HT-29 (cell line): ENCODE measurements at regions not wholly inside any gene's neighbourhood (a gene's known extent, or its start where the extent isn't known, plus 50 kb on each side); places are given as distances from the start of the nearest gene placed in this dataset.
"Not testable (repeated sequence)": the region's sequence is repeated elsewhere in the genome, so short reads cannot be mapped to it uniquely, and the experiment has no call there.

Experiments used
- DNase-seq: peaks from one replicate; pipeline ENCODE4 v3.0.0-alpha.2; 2015; ENCODE audit warnings: low spot score

DNA sequence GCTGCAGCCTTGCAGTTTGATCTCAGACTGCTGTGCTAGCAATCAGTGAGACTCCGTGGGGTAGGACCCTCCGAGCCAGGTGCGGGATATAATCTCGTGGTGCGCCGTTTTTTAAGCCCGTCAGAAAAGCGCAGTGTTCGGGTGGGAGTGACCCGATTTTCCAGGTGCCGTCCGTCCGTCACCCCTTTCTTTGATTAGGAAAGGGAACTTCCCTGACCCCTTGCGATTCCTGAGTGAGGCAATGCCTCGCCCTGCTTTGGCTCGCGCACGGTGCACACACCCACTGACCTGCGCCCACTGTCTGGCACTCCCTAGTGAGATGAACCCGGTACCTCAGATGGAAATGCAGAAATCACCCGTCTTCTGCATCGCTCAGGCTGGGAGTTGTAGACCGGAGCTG is 203.2 kb downstream of the SNCAIP start:
- not testable (repeated sequence) for DNase-seq

DNA sequence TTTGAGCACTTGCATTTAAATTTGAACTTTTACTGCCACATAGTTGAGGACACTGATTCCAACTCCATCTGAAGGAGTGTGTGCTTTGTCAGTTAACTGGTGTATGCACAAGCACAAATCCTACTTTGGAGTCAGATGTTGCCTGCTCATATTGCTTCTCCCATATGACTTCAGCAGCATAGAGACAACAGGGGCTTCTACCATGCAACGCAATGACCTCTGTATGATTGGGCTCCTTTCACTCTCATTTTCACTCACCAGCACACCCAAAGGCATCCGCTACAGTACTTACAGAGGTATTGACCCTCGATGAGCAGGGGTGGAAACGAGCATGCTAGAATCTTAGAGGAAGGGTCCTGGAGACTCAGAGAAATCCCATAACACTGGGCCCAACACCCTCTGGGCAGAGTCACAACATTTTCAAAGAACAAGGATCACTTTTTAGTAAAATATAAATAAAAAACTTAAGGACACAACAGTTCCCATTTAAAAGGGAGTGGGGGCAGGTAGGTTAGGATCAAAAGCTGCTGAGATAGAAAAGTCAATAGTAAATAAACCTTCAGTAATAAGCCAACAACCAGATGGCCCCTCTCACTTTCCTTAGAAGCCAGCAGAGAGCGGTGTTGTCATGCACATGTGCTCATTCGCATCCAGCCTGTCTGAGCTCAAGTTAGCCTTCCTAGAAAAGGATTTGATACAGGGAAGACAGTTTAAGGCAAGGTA is 203.8 kb downstream of the SNCAIP start:
- peak; percentile 80 for DNase-seq

DNA sequence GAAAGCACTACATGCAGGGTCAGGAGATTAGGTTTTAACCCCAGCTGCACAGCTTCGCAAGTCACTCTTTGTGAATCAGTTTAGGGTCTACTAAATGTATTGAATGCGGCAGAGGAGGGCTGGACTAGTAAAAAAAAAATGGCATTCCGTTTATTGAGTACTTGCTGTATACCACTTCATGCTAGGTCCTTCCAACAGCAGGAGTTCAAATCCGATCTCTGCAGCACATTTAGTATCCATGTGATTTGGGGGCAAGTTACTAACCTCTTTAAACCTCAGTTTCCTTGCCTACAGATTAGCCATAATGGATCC is 204.4 kb downstream of the SNCAIP start:
- no peak for DNase-seq

DNA sequence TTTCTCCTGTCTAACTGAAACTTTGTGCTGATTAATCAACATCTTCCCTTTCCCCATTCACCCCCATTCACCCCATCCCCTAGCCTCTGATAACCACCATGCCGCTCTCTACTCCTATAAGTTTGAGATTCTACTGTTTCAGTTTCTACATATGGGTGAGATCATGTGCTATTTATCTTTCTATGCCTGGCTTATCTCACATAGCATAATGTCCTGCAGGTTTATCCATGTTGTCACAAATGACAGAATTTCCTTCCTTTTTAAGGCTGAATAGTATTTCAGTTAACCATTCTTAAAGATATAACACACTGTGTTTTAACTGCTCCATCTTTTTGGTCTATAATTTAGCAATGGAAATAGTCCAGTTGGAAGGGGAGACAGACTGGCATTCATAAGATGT is 205.1 kb downstream of the SNCAIP start:
- no peak for DNase-seq

DNA sequence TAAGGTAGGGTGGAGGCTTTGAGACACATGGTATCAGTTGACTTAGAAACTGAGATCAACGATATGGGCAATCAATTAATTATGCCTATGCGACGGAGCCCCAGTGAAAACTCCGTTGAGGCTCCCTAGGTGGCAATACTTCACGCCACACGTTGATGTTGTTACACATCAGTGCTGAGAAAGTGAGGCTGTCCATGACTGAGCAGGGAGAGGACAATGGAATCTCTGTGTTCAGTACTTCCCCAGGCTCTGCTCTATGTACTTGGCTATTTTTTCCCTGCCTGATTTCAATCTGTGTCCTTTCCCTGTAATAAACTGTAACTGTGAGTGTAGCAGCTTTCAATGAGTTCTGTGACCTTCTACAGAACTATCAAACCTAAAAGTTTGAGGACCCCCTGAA is 211.7 kb downstream of the SNCAIP start:
- no peak for DNase-seq

DNA sequence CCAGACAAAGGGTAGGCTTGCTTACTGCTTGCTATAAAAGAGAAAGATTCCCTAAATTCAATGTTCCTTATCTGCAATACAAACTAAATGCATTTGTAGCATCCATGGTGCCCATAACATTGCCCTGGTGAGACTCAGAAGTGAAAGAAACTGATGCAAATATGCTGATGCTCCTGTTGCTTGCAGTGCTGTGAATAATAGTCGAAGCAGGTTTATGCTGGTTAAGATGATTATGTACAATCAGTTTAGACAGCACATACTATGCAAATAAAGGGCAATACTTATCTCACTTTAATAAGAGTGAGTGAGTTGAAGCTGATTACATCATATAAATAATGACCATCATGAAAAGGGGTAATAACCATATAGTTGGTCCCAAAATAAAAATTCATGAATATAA is 215.5 kb downstream of the SNCAIP start:
- DNase-seq: no peak

DNA sequence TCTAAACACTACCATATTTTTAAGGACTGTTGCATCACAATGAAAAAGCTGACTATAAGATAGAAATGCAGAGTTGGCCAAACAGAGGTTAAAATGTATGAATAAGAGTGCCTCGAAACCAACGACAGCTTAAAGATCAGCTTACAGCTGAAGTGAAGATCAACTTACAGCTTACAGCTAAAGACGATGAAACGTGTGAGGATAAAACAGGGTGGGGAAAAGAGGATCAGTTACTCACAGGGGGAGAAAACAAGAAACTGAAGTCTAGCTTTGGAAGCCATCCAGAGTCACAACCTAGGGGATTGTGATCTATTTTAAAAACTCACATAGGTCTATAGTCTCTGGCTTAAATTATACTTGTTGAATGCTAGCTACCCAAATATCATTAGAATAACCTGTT is 220.0 kb downstream of the SNCAIP start:
- no peak for DNase-seq

DNA sequence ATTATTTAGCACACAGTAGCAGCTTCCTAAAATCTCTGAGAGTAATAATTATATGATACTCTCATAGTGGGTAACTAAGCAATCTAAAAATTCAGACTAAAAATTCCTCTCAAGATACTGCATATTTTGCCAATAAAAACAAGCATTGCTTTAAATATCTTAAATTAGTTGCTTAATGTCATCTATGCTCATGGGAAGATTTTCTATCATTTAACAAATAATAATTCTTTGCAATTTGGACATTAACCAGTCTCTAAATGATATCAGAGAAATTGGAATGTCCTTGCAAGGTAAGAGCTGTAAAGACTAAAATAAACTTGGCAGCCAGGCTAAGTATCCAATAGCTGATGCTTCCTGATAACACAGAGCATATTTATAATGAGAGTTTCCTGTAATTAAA is 221.8 kb downstream of the SNCAIP start:
- DNase-seq: no peak

DNA sequence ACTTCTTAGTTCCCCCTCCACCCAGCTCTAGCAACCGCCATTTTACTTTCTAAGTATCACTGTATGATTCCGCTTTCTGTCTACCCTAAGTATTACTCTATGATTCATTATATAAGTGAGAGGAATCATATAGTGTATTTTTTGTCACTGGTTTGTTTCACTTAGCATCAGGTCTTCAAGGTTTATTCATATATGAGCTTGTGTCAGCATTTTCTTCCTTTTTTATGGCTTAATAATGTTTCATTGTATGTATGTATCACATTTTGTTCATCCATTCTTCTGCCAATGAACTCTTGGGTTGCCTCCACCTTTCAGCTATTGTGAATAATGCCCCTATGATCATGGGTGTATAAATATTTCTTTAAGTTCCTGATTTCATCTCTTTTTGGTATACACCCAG is 222.8 kb downstream of the SNCAIP start:
- no peak for DNase-seq

DNA sequence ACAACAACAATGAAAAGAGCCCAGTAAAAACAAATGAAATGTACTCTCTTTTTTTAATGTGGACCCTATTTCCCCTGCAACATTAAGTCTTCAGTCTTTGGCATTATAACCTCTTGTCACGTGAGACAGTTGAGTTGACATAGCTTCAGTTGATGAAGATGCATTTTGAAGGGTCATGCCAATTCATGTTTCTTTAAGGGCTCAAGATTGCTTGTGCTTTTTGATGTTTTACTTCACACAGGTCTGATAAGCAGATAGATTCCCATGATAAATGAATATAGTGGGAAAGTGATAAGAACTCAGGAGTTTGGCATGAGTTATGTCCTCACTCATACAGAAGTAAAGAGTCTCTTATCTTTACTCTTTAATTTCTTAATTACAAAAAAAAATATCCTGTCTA is 229.4 kb downstream of the SNCAIP start:
- DNase-seq: no peak

DNA sequence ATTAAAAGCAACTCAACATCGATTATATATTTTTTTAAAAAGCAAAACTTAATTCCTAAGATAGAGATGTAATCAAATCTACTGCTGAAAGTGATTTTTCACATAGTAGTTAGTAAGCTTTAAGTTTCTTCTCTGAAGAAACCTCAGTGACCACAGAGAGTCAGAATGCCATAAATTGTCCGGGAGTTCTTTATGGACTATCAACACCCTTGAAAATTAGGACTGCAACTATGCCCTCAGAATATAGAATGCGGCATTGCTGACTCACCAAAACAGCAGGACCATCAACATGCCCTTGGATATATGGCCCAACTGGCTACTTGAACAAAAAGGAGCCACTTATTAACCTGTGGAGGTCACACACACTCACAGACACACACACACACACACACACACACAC is 228.9 kb upstream of the SNX2 start:
- DNase-seq: no peak

DNA sequence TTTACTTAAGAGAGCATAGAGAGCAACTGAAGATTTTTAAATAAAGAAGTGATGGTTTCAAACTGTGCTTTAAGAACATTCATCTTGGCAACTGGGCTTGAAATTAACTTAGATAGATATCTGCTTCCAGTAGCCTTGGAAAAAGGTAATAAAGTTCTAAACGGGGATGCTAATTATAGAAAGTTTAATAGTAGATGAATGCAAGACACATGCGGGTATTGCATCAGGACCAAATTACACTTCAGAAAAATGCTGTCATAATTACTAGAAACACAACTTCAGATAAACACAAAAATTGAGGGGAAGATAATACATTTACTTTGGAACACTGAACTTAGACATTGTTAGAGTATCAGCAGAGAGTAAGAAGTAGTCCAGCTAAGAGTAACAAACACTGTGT is 227.7 kb upstream of the SNX2 start:
- DNase-seq: no peak

DNA sequence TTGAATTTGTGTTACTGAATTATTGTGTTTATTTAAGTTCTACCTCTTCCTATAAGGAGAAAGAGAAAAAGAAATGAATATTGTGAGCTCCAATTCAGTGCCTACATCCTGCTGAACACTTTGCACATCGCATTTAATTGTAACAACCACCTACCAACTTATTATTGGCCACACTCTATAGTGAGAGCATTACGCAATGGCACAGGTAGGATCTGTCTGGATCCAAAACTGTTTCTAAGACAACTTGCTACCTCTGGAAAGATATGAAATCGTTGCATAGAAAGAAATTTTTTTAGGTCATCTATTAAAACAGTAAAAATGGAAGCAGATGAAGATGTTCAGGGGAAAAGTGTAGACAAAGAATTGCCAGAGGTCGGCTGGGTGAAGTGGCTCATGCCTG is 227.2 kb upstream of the SNX2 start:
- no peak for DNase-seq

DNA sequence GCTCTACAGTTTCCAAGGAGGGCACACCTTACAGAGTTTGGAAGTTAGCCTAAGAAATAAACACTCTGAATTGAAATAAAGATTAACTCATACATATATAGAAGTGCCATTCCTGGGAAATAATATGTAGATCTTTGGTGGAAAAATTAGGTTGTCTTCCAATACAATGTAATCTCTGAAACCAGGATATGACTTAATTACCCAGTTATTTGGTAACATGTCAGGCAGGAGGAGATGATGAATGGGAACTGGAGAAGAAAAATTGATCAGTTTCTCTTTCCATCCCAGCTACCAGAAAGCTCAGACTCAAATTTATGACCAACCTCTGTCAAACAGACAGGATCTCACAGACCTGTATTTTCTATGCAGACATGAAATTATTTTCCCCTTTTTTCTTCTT is 215.2 kb upstream of the SNX2 start:
- no peak for DNase-seq

DNA sequence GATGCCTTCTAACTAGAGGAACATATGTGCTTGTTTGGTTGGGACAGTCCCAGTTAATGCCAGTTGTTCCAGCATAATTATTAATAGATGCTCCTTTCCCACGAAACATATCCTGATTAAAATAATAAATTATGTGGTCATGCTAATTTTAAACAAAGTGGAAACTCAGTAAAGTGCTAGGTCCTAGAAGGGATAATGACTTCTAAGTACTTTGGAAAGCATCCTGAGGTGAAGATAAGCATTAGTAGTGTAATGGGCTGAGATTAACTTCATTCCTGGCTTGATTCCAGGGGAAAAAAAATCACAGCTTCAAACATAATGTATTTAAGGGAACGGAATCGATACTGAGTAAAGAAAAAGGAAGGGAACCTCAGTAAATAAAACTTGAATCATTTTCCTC is 213.7 kb upstream of the SNX2 start:
- no peak for DNase-seq

DNA sequence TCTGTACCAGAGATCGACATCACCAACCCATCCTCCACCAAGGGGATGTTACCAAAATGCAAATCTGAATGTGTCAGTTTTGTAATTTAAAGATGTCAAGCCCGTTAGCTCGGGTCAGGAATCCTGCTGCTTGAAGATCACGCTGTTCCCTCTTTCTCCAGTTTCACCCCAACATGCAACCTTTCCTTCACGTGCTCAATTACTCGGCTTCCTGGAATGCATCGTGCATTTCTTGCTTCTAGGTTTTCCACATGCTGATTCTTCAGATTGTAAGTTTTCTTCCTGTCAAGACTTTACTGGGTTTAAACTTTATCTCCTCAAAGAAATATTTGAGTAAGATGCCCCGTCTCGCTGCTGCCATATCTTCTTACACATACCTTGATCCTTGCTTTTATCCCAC is 209.5 kb upstream of the SNX2 start:
- DNase-seq: no peak

DNA sequence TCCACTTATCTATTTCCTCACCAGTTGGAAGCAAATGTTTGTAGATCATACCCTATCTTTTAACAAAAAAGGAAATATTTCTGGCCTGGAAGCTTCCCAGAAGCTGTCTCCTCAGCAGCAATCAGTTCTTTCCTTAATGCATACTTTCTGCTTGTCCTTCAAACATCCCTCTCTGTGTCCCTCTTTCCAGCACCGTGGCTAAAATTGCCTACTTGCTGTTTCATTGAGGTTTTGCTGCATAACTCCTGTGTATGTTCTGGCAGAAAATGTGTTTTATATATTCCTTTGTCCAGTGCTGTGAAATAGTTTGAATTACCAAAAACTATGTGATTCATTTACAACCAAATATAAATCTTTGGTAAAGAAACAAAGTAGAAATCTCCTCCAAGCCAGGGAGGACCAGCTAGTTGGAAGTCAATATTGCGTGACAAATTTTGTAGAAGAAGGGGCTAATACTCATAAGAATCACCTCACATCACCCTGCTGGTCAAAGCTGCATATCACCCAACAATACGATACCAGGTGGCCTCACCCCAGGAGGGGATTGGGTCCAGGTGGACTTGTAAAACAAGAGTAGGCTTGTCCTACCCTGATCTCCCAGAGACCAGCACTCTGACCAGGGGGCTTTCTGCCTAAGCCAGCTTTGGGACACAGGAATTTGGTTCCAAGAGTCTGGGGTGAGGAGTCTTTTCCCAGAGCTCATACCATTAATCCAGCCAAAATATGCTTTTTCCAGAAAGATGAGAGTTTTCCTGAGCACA is 198.4 kb upstream of the SNX2 start:
- DNase-seq: no peak

DNA sequence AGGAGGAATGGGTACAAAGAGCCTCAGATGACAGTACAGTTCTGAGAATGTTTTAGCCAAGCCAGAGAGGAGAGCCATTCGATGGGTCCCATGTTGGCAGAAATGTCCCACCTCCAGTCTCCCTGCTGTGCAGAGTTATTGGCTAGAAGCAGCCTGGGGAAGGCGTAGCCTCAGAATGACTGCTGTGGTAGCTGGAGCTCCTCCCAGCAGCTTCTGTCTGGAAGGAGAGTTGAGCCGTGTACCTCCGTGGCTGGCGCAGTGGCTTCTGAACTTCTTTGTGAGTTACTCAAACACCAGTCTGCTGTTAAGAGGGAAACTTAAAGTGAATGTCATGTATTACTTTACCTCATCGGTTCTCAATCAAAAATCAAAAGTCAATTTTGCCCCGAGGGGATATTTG is 193.3 kb upstream of the SNX2 start:
- peak; percentile 9 for DNase-seq

DNA sequence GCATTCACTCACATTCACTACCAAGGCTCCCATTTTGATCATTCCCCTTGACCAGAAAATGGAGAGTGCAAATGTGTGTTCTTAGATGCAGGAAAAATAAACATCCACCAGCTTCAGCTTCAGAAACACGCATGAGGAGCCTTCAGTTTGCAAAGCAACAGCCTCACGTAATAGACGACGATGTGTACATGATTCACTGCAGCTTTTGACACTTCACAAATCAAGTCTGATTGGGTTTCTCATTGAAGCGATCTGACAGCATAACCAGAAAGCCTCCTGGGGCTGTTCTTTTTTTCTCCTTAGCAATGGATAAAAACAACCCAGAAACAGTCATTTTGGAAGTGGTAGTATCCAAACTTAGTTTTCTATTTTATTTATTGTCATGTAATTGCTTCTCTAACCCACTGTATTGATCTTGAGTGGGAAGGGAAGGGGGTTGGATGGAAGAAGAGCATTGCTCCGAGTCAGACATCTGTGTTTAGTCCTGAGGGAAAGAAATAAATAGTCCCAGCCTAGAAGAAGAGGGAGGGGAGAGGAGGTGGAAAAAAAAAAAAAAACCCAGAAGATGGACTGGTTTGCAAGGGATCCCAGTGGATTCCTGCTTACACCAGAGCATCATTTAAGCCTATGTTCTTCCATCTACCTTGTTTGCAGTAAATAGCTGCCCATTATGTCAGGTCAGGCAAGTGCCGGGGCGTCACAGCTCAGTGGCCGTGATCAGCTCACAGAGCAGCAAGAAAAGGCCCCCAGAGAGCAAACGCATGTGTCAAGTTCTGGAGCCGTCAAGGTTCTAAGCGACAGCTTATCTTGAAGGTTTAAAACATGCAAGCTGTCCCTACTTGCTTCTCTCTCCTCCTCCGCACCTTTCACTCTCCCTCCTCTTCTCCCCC is 190.2 kb upstream of the SNX2 start:
- no peak for DNase-seq

DNA sequence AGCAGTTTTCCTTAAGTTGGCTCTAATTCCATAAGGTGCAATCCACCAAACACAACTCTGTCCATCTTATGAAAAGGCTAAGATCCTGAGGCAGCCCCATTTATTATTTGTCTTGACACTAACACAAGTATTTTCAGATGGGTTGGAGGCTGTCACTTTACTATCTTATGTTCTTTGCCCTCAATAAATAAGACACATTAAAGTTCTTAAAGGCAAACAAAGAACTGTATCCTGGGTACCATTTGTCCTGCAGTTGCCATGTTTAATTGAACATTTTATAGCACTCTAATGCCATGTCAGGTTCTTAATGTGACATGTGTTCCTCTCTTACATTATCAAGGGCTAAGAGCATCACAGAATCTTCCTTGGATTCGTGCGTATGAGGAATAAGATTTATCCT is 189.5 kb upstream of the SNX2 start:
- no peak for DNase-seq

DNA sequence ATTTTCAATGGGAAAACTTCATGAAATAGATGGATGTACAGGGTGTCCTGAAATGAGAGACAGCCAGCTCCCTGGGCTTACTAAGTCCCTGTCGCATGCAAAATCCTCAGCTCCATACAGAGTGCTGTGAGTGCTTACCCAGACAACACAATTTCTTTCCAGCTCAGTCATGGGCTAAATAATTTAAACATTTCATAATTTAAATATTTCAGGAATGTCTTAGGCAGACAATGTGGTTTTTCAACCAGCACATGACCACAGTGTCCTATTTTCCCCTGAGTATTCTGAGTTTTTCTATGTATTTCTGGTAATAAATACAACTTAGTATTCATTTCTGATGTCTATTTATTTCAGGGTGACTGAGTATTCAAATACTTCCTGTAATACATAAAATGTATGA is 188.5 kb upstream of the SNX2 start:
- no peak for DNase-seq

DNA sequence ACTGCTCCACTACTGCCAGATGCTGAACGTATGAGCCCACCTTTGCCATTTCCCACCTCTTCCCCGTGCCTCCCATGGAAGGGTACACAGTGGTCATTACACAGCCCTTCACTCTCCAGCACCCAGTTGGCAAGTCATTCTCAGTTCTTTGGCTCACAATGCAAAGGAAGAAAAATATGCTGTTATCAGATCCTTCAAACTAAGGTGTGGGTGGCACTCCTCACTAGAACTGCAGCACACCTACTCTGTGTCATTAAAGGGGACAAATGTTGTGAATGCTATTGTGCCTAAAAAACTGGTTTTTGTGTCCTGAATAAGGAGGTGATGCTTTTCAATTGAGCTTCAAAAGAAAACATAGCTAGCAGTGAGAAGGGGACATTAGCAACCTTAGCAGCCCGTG is 183.1 kb upstream of the SNX2 start:
- DNase-seq: no peak

DNA sequence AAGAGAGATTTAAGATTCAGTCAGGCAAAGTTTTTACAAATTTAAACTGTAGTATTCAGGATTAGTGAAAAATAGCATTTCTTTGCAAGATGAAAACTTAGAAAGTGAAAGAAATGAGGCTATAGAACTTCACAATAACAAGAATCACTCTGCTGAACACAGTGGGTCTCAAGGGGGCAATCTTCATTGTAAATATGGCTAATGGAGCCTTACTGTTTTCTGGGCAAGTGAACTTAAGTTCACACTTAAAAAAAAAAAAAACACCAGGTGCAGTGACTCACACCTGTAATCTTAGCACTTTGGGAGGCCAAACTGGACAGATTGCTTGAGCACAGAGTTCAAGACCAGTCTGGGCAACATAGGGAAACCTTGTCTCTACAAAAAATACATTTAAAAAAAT is 175.9 kb upstream of the SNX2 start:
- DNase-seq: no peak
